Trophoblast cell (in vitro differentiated cells and primary cell): ENCODE measurements at regions not wholly inside any gene's neighbourhood (a gene's known extent, or its start where the extent isn't known, plus 50 kb on each side); places are given as distances from the start of the nearest gene placed in this dataset.
"Not testable (repeated sequence)": the region's sequence is repeated elsewhere in the genome, so short reads cannot be mapped to it uniquely, and the experiment has no call there.

Experiments used
- DNase-seq, 2 donors: peaks; one replicate each; pipeline ENCODE4 v3.0.0-alpha.2; 2016
- H2AFZ ChIP-seq: 2 replicates; pipeline ENCODE4 v1.6.1; 2013; ENCODE audit warnings: low read length, moderate library complexity, mild to moderate bottlenecking; ENCODE audit not compliant: insufficient read depth, poor library complexity
- H2AK5ac ChIP-seq: 2 replicates; pipeline ENCODE4 v1.6.1; 2013; ENCODE audit warnings: mild to moderate bottlenecking, low read length
- H2BK120ac ChIP-seq: 2 replicates; pipeline ENCODE4 v1.6.1; 2013; ENCODE audit warnings: low read length, mild to moderate bottlenecking, moderate library complexity; ENCODE audit not compliant: insufficient read depth, poor library complexity
- H2BK12ac ChIP-seq: 2 replicates; pipeline ENCODE4 v1.6.1; 2013; ENCODE audit warnings: mild to moderate bottlenecking, low read length, moderate library complexity
- H2BK5ac ChIP-seq: 2 replicates; pipeline ENCODE4 v1.6.1; 2013; ENCODE audit warnings: low read length, low read depth, moderate library complexity, mild to moderate bottlenecking; ENCODE audit not compliant: poor library complexity
- H3K14ac ChIP-seq: 2 replicates; pipeline ENCODE4 v1.6.1; 2013; ENCODE audit warnings: mild to moderate bottlenecking, low read length
- H3K18ac ChIP-seq: 2 replicates; pipeline ENCODE4 v1.6.1; 2013; ENCODE audit warnings: mild to moderate bottlenecking, low read length
- H3K23ac ChIP-seq: 2 replicates; pipeline ENCODE4 v1.6.1; 2013; ENCODE audit warnings: low read length
- H3K27ac ChIP-seq: 2 replicates; pipeline ENCODE4 v1.5.1; 2013; ENCODE audit warnings: low read depth, mild to moderate bottlenecking, inconsistent platforms, low read length, moderate library complexity
- H3K27me3 ChIP-seq: 2 replicates; pipeline ENCODE4 v1.6.1; 2013; ENCODE audit warnings: inconsistent platforms, mild to moderate bottlenecking, low read length, moderate library complexity; ENCODE audit not compliant: insufficient read depth
- H3K36me3 ChIP-seq, 2 experiments: 1 replicate in 1 of 2; 2 replicates in 1 of 2; pipeline ENCODE4 v1.6.1; 2013; ENCODE audit warnings: low read length in 2 of 2, mild to moderate bottlenecking in 2 of 2, moderate library complexity in 1 of 2; ENCODE audit not compliant: insufficient read depth in 2 of 2, control insufficient read depth in 1 of 2
- H3K4ac ChIP-seq: 2 replicates; pipeline ENCODE4 v1.6.1; 2013; ENCODE audit warnings: low read depth, mild to moderate bottlenecking, low read length, moderate library complexity
- H3K4me1 ChIP-seq, 2 experiments: 1 replicate in 1 of 2; 2 replicates in 1 of 2; pipeline ENCODE4 v1.6.1; 2013; ENCODE audit warnings: low read length in 2 of 2, mild to moderate bottlenecking in 2 of 2, moderate library complexity in 1 of 2; ENCODE audit not compliant: insufficient read depth in 2 of 2, control insufficient read depth in 1 of 2
- H3K4me2 ChIP-seq: 2 replicates; pipeline ENCODE4 v1.6.1; 2013; ENCODE audit warnings: inconsistent platforms, mild to moderate bottlenecking, low read length, moderate library complexity
- H3K4me3 ChIP-seq: 2 replicates; pipeline ENCODE4 v1.5.1; 2013; ENCODE audit warnings: mild to moderate bottlenecking, low read depth, low read length, inconsistent platforms
- H3K79me1 ChIP-seq: one replicate; pipeline ENCODE4 v1.6.1; 2013; ENCODE audit warnings: low read length
- H3K79me2 ChIP-seq: 2 replicates; pipeline ENCODE4 v1.6.1; 2013; ENCODE audit warnings: low read length, mild to moderate bottlenecking; ENCODE audit not compliant: control insufficient read depth, insufficient read depth, poor library complexity
- H3K9ac ChIP-seq: 2 replicates; pipeline ENCODE4 v1.6.1; 2013; ENCODE audit warnings: mild to moderate bottlenecking, low read length
- H3K9me3 ChIP-seq: 2 replicates; pipeline ENCODE4 v1.6.1; 2013; ENCODE audit warnings: low read depth, mild to moderate bottlenecking, control low read depth, inconsistent platforms, low read length; ENCODE audit not compliant: insufficient read depth
- H4K12ac ChIP-seq: 2 replicates; pipeline ENCODE4 v1.6.1; 2013; ENCODE audit warnings: low read depth, mild to moderate bottlenecking, low read length, moderate library complexity
- H4K8ac ChIP-seq: 2 replicates; pipeline ENCODE4 v1.6.1; 2013; ENCODE audit warnings: low read depth, mild to moderate bottlenecking, low read length, moderate library complexity
- H4K91ac ChIP-seq: one replicate; pipeline ENCODE4 v1.6.1; 2013; ENCODE audit warnings: low read depth, mild to moderate bottlenecking, low read length, moderate library complexity
- WGBS: extraction: QIAGEN DNeasy Blood & Tissue Kit; methylation state at CpG from one replicate; pipeline ENCODE4 v1.1.7; 2013; ENCODE audit warnings: missing lambda C conversion rate; ENCODE audit not compliant: insufficient read length, insufficient coverage; ENCODE audit errors: extremely low coverage; 5-methylcytosine and 5-hydroxymethylcytosine counted together

DNA sequence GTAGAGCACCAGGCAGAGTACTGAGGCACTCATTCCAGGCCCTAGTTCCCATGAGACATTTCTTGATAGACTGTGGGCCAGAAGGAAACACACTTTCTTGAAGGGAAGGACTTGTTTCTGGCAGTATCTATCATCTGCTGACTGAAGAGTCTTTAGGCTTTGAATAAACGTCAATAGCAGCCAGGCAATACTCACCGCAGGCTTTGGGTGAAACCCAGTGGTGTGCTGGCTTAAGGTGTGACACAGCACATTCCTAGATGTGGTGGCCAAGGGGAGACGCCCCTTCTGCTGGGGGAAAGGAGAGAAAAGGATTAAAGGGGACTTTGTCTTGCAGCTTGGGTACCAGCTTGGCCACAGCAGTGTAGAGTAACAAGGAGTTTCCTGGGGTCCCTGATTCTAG lies 1039.6 kb downstream of the HACE1 start:
- Histone ChIP-seq H3K27me3 (no peaks in the 10 kb centered on the region), H4K91ac (no peak overlapping the region), H3K18ac (no peak overlapping the region), H3K23ac (no peak overlapping the region), H4K8ac (no peak overlapping the region), H2AK5ac (no peak overlapping the region), H3K4me3 (no peak overlapping the region), H3K79me2 (no peaks in the 10 kb centered on the region), H3K27ac (no peak overlapping the region), H3K9ac (no peak overlapping the region), H3K14ac (no peak overlapping the region), H2AFZ (no peak overlapping the region), H3K79me1 (no peaks in the 10 kb centered on the region), H2BK12ac (no peak overlapping the region), H3K9me3 (no peaks in the 10 kb centered on the region), H4K12ac (no peak overlapping the region), H3K4me2 (no peak overlapping the region), H2BK5ac (no peak overlapping the region), H3K36me3 (no peaks in the 10 kb centered on the region), H2BK120ac (no peak overlapping the region), H3K4ac (no peak overlapping the region), H3K4me1 (no peaks in the 10 kb centered on the region)
- DNase-seq = no peak
- WGBS = no CpG with 5 or more reads among the region's 3 CpGs

DNA sequence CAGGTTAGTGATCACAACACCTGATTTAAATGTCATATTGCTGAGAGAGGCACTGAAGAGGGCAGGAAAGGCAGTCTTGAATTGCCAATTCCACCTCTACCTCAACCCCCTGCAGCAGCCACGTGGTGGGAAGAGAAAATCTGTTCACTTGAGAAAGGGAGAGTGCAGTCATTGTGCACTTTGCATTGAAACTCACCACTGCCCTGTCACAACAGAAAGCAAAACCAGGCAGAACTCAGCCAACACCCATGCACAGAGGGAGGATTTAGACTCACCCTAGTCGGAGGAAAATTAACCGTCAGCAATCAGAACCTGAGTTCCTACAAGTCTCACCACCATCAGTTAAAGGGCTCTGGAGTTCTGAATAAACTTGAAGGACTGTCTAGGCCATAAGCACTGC lies 1040.2 kb downstream of the HACE1 start:
- H4K91ac ChIP-seq = no peak overlapping the region
- no CpG with 5 or more reads among the region's 3 CpGs for WGBS
- no peak overlapping the region for H2BK5ac ChIP-seq
- no peaks in the 10 kb centered on the region for H3K27me3 ChIP-seq
- H2AFZ ChIP-seq = no peak overlapping the region
- H3K4me3 ChIP-seq = no peak overlapping the region
- H3K9me3 ChIP-seq = no peaks in the 10 kb centered on the region
- no peak overlapping the region for H3K23ac ChIP-seq
- H2BK120ac ChIP-seq = no peak overlapping the region
- H2BK12ac ChIP-seq = no peak overlapping the region
- H3K4me1 ChIP-seq = no peaks in the 10 kb centered on the region
- no peak overlapping the region for H3K4me2 ChIP-seq
- no peak overlapping the region for H4K12ac ChIP-seq
- no peak overlapping the region for H3K14ac ChIP-seq
- H3K79me1 ChIP-seq = no peaks in the 10 kb centered on the region
- no peaks in the 10 kb centered on the region for H3K79me2 ChIP-seq
- H3K9ac ChIP-seq = no peak overlapping the region
- no peak overlapping the region for H2AK5ac ChIP-seq
- H4K8ac ChIP-seq = no peak overlapping the region
- DNase-seq = no peak
- no peak overlapping the region for H3K18ac ChIP-seq
- H3K4ac ChIP-seq = no peak overlapping the region
- no peak overlapping the region for H3K27ac ChIP-seq
- no peaks in the 10 kb centered on the region for H3K36me3 ChIP-seq

DNA sequence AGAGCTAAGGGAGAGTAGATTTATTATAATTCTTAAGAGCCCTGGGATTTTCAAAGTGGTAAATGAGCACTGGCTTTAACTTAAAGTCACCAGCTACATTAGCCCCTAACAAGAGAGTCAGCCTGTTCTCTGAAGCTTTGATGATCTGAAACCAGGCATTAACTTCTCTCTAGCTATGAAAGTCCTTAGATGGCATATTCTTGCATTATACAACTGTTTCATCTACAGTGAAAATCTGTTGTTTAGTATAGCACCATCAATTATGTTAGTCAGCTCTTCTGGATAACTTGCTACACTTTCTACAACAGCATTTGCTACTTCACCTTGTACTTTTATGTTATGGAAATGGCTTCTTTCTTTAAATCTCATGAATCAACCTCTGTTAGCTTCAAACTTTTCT lies 1046.7 kb downstream of the HACE1 start:
- H2BK12ac ChIP-seq = no peak overlapping the region
- H3K4me3 ChIP-seq = no peak overlapping the region
- no peak overlapping the region for H4K91ac ChIP-seq
- H3K36me3 ChIP-seq = no peaks in the 10 kb centered on the region
- no peak overlapping the region for H2BK120ac ChIP-seq
- H3K18ac ChIP-seq = no peak overlapping the region
- H3K79me1 ChIP-seq = no peaks in the 10 kb centered on the region
- no peak overlapping the region for H2AFZ ChIP-seq
- H3K14ac ChIP-seq = no peak overlapping the region
- H3K23ac ChIP-seq = no peak overlapping the region
- no peaks in the 10 kb centered on the region for H3K79me2 ChIP-seq
- H3K27me3 ChIP-seq = no peaks in the 10 kb centered on the region
- H3K9ac ChIP-seq = no peak overlapping the region
- no peak overlapping the region for H4K8ac ChIP-seq
- no peak overlapping the region for H2BK5ac ChIP-seq
- no peak overlapping the region for H3K4me2 ChIP-seq
- no peak for DNase-seq
- no peak overlapping the region for H2AK5ac ChIP-seq
- H3K9me3 ChIP-seq = no peaks in the 10 kb centered on the region
- no peak overlapping the region for H3K4ac ChIP-seq
- no peak overlapping the region for H3K27ac ChIP-seq
- H4K12ac ChIP-seq = no peak overlapping the region
- H3K4me1 ChIP-seq = no peaks in the 10 kb centered on the region

DNA sequence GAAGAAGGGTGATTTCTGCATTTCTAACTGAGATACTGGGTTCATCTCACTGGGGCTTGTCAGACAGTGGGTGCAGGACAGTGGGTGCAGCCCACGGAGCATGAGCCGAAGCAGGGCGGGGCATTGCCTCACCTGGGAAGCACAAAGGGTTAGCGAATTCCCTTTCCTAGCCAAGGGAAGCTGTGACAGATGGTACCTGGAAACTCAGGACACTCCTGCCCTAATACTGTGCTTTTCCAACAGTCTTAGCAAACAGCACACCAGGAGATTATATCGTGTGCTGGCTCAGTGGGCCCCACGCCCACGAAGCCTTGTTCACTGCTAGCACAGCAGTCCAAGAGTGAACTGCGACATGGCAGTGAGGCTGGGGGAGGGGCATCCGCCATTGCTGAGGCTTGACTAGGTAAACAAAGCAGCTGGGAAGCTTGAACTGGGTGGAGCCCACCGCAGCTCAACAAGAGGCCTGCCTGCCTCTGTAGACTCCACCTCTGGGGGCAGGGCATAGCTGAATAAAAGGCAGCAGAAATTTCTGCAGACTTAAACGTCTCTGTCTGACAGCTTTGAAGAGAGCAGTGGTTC lies 1057.7 kb downstream of the HACE1 start:
- not testable (repeated sequence) for H2BK12ac ChIP-seq, H4K8ac ChIP-seq, H2BK120ac ChIP-seq, H3K23ac ChIP-seq, H3K4me3 ChIP-seq, H3K79me2 ChIP-seq, H3K18ac ChIP-seq, H2AFZ ChIP-seq, H4K91ac ChIP-seq, H3K27ac ChIP-seq, H4K12ac ChIP-seq, H3K4me2 ChIP-seq, H3K9me3 ChIP-seq, DNase-seq, H2AK5ac ChIP-seq, H3K4me1 ChIP-seq, H3K36me3 ChIP-seq, H2BK5ac ChIP-seq, H3K4ac ChIP-seq, H3K9ac ChIP-seq, H3K79me1 ChIP-seq, H3K14ac ChIP-seq, H3K27me3 ChIP-seq
- no CpG with 5 or more reads among the region's 11 CpGs for WGBS
